Activated naive CD8-positive, alpha-beta T cell treated with anti-CD3 and anti-CD28 coated beads for 36 hours (primary cell): ENCODE measurements at regions not wholly inside any gene's neighbourhood (a gene's known extent, or its start where the extent isn't known, plus 50 kb on each side); places are given as distances from the start of the nearest gene placed in this dataset.
"Not testable (repeated sequence)": the region's sequence is repeated elsewhere in the genome, so short reads cannot be mapped to it uniquely, and the experiment has no call there.

Experiments
- DNase-seq: peaks from one replicate; pipeline ENCODE4 v3.0.0; 2021
- H3K27ac Mint-ChIP-seq: one replicate; pipeline ENCODE4 v1.8.0; 2022; ENCODE audit warnings: mild to moderate bottlenecking, moderate library complexity, mixed read lengths
- H3K27me3 Mint-ChIP-seq: one replicate; pipeline ENCODE4 v1.8.0; 2022; ENCODE audit warnings: mild to moderate bottlenecking, mixed read lengths
- H3K36me3 Mint-ChIP-seq: one replicate; pipeline ENCODE4 v1.8.0; 2021; ENCODE audit warnings: mild to moderate bottlenecking, mixed read lengths
- H3K4me1 Mint-ChIP-seq: one replicate; pipeline ENCODE4 v1.8.0; 2021; ENCODE audit warnings: mixed read lengths
- H3K4me3 Mint-ChIP-seq: one replicate; pipeline ENCODE4 v1.8.0; 2022; ENCODE audit warnings: mild to moderate bottlenecking, moderate library complexity, mixed read lengths
- H3K9me3 Mint-ChIP-seq: one replicate; pipeline ENCODE4 v1.8.0; 2022; ENCODE audit warnings: mixed read lengths

DNA sequence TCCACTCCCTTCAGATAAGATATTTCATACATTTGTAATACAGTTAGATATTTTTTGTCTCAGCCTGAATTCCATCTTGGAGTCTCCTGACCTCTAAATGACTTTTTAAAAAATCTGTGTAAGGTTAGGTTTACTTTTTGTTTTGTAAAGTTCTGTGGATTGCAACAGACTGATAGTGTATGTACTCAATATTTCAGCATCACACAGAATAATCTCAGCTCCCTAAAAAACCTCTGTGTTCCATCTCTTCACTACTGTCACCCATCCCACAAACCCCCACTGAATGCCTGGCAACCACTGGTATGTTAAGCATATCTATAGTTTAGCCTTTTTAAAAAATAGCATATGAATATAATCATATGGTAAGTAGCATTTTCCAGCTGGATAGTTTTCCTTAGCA lies 951.1 kb upstream of the ADAMTS5 start:
- H3K4me3 Mint-ChIP-seq, H3K27ac Mint-ChIP-seq, H3K36me3 Mint-ChIP-seq, H3K27me3 Mint-ChIP-seq, H3K4me1 Mint-ChIP-seq, DNase-seq: not testable (repeated sequence)
- H3K9me3 Mint-ChIP-seq: peaks cover 12% of the 10 kb centered on the region

GRCh38 chr21:27916326-27916725 lies 949.4 kb upstream of the ADAMTS5 start:
- H3K27ac Mint-ChIP-seq, H3K4me1 Mint-ChIP-seq, H3K9me3 Mint-ChIP-seq, DNase-seq, H3K36me3 Mint-ChIP-seq, H3K27me3 Mint-ChIP-seq, H3K4me3 Mint-ChIP-seq: not testable (repeated sequence)

GRCh38 chr21:27912133-27912532 lies 945.2 kb upstream of the ADAMTS5 start:
- DNase-seq, H3K27me3 Mint-ChIP-seq, H3K9me3 Mint-ChIP-seq, H3K4me3 Mint-ChIP-seq, H3K4me1 Mint-ChIP-seq, H3K27ac Mint-ChIP-seq, H3K36me3 Mint-ChIP-seq: not testable (repeated sequence)

GRCh38 chr21:27909487-27909886 lies 942.6 kb upstream of the ADAMTS5 start:
- not testable (repeated sequence) for H3K36me3 Mint-ChIP-seq, H3K27me3 Mint-ChIP-seq, H3K27ac Mint-ChIP-seq, H3K4me3 Mint-ChIP-seq, H3K4me1 Mint-ChIP-seq, DNase-seq, H3K9me3 Mint-ChIP-seq

DNA sequence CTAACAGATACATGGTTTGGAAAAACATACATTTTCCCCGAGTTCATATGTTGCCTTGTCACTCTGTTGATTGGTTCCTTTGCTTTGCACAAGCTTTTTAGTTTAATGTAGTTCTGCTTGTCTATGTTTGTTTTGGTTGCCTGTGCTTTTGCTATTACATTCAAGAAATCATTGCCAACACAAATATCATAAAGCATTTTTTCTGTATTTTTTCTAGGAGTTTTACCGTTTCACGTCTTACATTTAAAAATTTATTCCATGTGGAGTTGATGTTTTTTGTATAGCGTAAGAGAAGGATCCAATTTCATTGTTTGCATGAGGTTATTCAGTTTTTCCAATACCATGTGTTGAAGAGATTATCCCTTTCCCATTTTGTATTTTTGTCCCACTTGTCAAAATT lies 941.9 kb upstream of the ADAMTS5 start:
- not testable (repeated sequence) for H3K27ac Mint-ChIP-seq, H3K9me3 Mint-ChIP-seq, H3K36me3 Mint-ChIP-seq, H3K4me1 Mint-ChIP-seq, DNase-seq, H3K27me3 Mint-ChIP-seq, H3K4me3 Mint-ChIP-seq

GRCh38 chr21:27902904-27903303 lies 936.0 kb upstream of the ADAMTS5 start:
- H3K9me3 Mint-ChIP-seq, H3K4me1 Mint-ChIP-seq, DNase-seq, H3K27me3 Mint-ChIP-seq, H3K36me3 Mint-ChIP-seq, H3K4me3 Mint-ChIP-seq, H3K27ac Mint-ChIP-seq: not testable (repeated sequence)

DNA sequence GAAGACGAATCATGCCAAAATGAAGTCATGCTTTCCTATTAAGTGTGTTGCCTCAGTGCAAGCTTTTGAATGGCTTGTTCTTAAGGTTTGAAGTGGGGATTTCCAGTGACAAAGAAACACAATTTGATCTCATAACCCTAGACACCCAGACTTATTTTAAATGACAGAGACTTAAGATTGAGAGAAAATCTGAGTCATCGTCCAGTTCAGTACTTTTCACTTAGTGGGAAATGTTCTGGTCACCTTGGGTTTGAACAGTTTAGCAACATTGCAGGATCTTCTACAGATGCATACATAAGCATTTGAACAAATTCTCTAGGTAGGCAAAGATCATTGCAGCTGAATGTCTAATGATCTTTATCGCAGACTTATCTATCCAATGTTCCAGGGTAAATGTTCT lies 926.7 kb upstream of the ADAMTS5 start:
- not testable (repeated sequence) for H3K27ac Mint-ChIP-seq, H3K36me3 Mint-ChIP-seq, H3K27me3 Mint-ChIP-seq, DNase-seq, H3K4me3 Mint-ChIP-seq, H3K4me1 Mint-ChIP-seq, H3K9me3 Mint-ChIP-seq

- H3K9me3 Mint-ChIP-seq, H3K4me1 Mint-ChIP-seq, H3K27me3 Mint-ChIP-seq, DNase-seq, H3K36me3 Mint-ChIP-seq, H3K27ac Mint-ChIP-seq, H3K4me3 Mint-ChIP-seq: not testable (repeated sequence)
Observed at GRCh38 chr21:27891495-27891894, 924.6 kb upstream of the ADAMTS5 start.

DNA sequence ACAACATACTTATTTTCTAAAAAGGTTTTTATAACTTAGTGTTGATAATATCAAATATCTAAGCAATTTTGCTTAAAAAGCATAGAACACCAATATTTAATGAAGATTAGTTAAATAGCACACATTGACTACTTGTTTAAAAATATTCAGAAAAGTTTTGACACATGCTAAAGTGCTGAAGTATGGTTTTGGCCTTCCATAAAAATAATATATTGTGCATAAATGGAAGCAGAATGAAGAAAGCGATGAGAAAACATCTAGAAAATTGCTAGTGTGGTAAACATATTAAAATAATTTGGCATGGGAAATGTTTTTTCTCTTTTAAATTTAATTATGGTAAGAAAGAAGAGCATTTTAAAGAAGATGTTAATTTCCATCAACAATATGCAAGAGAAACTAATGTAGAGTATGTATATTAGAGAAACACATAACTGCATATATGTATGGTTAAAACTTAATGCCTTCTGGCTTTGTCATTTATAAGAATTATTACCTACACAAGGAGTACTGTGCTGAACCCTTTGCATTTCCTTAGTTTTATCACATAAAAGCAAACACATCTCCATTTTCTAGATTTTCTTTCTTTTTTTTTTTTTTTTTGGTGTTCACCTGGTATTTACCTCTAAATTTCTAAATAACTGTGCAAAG lies 921.0 kb upstream of the ADAMTS5 start:
- not testable (repeated sequence) for H3K9me3 Mint-ChIP-seq, DNase-seq, H3K27ac Mint-ChIP-seq, H3K4me3 Mint-ChIP-seq, H3K36me3 Mint-ChIP-seq, H3K4me1 Mint-ChIP-seq, H3K27me3 Mint-ChIP-seq

- Mint-ChIP-seq H3K27ac (no peak overlapping the region), H3K27me3 (no peaks in the 10 kb centered on the region), H3K4me1 (no peaks in the 10 kb centered on the region), H3K36me3 (no peaks in the 10 kb centered on the region), H3K9me3 (no peaks in the 10 kb centered on the region), H3K4me3 (no peak overlapping the region)
- no peak for DNase-seq
Observed at GRCh38 chr21:27885296-27885711, 918.4 kb upstream of the ADAMTS5 start.

DNA sequence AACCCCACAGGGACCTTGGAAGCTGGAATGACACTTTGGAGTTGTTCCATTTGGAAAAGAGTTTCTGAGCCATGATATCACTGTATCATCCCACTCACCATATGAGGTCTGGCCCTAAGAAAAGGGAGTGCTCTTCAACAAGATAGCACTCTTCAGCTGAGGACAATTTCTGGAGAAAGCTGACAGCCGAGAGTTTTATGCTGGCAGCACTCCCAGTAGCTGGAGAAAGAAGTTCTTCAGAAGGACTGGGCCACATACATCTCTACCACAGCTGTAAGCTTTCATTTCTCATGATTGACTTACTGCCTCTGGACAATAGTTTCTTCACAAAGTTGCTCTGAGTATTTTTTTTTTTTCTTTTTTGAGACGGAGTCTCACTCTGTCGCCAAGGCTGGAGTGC lies 914.4 kb upstream of the ADAMTS5 start:
- H3K36me3 Mint-ChIP-seq, H3K27ac Mint-ChIP-seq, H3K4me3 Mint-ChIP-seq, DNase-seq, H3K27me3 Mint-ChIP-seq, H3K9me3 Mint-ChIP-seq, H3K4me1 Mint-ChIP-seq: not testable (repeated sequence)

DNA sequence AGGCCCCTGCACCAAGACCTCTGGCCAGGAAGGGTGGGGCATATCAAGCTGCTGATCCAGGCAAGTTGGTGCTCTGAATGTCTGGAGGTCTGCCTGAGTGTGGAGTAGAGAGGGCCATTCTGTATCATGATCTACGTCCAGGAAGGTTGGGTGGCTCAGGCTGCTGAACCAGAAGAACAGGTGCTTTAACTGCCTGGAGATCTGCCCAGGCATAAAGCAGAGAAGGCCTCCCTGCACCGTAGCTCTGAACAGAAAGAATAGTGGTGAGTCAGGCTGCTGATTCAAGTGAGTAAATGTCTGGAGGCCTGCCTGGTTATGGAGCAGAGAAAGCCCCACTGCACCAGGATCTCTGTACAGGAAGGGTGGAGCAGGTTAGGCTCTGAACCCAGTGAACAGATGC lies 905.5 kb upstream of the ADAMTS5 start:
- not testable (repeated sequence) for H3K4me3 Mint-ChIP-seq, H3K9me3 Mint-ChIP-seq, H3K4me1 Mint-ChIP-seq, DNase-seq, H3K36me3 Mint-ChIP-seq, H3K27ac Mint-ChIP-seq, H3K27me3 Mint-ChIP-seq

GRCh38 chr21:27870755-27871154 lies 903.9 kb upstream of the ADAMTS5 start:
- not testable (repeated sequence) for H3K4me3 Mint-ChIP-seq, H3K27ac Mint-ChIP-seq, H3K4me1 Mint-ChIP-seq, DNase-seq, H3K36me3 Mint-ChIP-seq, H3K9me3 Mint-ChIP-seq, H3K27me3 Mint-ChIP-seq

- not testable (repeated sequence) for H3K27ac Mint-ChIP-seq, H3K36me3 Mint-ChIP-seq, DNase-seq, H3K4me3 Mint-ChIP-seq, H3K4me1 Mint-ChIP-seq, H3K27me3 Mint-ChIP-seq, H3K9me3 Mint-ChIP-seq
Observed at GRCh38 chr21:27860314-27860955, 893.5 kb upstream of the ADAMTS5 start.

GRCh38 chr21:27858053-27858825 lies 891.4 kb upstream of the ADAMTS5 start:
- not testable (repeated sequence) for H3K27ac Mint-ChIP-seq, DNase-seq, H3K27me3 Mint-ChIP-seq, H3K9me3 Mint-ChIP-seq, H3K36me3 Mint-ChIP-seq, H3K4me1 Mint-ChIP-seq, H3K4me3 Mint-ChIP-seq

- H3K27me3 Mint-ChIP-seq, H3K27ac Mint-ChIP-seq, H3K9me3 Mint-ChIP-seq, H3K4me1 Mint-ChIP-seq, H3K36me3 Mint-ChIP-seq, H3K4me3 Mint-ChIP-seq, DNase-seq: not testable (repeated sequence)
Observed at GRCh38 chr21:27856988-27857387, 890.1 kb upstream of the ADAMTS5 start.
